Pons (tissue), 1 donor: ENCODE measurements at regions not wholly inside any gene's neighbourhood (a gene's known extent, or its start where the extent isn't known, plus 50 kb on each side); places are given as distances from the start of the nearest gene placed in this dataset.

Experiments used
- DNase-seq: peaks from one replicate; pipeline ENCODE4 v3.0.0-alpha.2; 2016; ENCODE audit warnings: low spot score

DNA sequence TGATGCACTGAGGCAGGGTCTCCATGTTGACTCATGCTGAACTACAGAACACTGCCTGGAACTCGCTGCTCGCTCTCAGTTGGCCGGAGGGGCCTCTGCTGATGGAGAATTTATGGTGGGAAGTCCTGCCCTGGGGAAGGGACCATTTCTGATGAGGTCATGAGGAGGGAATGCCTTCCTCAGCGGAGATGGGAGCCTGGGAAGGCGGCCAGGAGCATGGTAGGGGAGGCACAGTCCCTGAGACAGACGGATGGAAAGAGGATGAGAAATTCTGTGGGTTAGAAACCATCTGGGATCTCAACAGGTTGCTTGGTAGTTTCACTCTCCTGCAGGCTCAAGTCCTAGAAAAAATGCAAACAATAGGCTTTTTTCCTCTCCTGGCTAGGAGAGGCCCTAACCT lies 56.8 kb upstream of the TPM1 start:
- DNase-seq = no peak

DNA sequence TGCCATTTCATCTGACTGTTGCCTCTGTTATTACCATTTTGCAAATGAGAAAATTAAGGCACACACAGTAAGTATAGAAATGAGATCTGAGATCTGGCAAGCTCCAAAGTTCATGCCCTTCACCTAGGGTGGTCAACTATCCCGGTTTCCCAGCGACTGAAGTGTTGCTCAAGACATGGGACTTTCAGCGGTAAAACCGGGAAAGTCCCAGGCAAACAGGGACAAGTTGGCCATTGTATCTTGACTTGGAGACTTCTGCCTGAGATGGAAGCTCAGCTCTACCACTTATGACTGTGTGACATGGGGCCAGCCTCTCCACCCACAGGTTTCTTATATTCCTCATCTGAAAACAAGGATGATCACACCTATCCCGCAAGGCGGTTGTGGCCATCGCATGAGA lies 55.6 kb upstream of the TPM1 start:
- no peak for DNase-seq

DNA sequence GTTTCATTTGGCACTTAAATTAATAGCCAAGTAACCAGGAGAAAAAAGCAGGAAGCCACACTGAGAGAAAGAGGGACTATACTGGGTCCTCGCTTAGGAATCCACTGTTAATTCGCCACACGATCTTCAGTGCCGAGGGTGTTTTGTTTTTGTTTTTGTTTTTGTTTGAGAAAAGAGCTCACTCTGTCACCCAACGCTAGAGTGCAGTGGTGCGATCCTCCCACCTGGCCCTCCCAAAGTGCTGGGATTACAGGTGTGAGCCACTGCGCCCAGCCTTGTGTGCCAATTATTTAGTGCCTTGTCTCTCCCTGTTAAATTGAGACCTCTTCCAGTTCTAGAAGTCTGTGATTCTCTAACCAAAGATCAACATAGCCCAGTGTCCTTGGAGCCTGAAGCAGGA lies 53.8 kb upstream of the TPM1 start:
- no peak for DNase-seq

DNA sequence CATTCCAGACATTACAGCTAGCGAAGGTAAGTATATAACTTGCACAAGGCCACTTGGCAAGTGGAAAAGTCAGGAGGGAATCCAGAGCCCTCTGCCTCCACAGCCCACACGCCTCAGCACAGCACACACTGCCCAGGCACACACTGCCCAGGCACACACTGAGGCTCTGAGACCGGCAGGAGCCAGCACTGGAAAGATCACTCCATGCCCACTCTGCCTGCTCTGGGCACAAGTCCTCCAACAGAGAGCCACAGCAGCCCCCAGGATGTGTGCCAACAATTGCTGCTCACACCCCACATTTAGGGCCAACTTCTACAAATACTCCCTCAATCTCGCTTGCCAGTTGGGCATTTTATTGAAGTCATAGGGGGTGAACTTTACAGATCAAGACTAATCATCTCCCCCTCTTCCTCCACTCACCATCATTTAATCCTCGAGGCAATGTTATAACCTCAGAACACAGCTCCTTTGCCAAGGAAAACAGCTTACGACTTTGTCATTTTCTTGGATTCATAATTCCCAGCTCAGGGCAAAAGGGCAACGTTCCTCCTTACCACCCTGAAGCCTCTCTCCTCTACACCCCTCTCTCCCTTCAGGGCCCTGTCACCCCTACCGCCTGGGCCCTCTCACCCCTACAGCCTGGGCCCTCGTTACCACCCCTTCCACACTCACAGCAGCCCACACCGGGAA lies 53.0 kb upstream of the TPM1 start:
- DNase-seq = no peak

DNA sequence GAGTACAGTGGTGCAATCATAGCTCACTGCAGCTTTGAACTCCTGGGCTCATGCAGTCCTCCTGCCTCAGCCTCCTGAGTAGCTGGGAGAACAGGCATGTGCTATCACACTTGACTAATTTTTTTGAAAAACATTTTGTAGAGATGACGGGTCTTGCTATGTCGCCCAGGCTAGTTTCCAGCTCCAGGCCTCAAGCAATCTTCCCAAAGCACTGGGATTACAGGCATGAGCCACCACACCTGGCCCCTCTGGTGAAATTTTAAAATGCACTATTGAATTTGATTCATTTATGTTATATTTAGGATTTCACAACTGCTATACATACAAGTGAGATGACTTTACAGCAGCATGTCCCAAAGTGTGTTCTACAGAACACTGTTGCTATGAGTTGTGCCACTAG lies 50.8 kb upstream of the TPM1 start:
- no peak for DNase-seq

DNA sequence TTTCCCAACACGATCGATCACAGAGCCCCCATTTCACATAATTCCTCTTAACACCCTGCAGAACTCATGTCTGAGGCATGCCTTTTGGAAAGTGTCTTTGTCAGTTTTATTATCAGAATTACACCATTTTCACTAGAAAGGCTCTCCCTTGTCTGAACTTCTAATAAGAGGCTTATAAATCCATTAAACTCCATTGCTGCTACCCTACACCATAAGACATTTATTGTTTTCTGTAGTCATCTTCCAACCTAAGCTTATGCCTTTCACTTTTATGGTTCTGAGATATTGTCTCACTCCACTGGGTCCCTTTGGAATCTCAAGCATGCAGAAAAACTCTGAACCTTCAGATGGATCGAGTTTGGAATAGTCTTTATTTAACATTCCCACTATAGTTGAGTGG lies 50.2 kb upstream of the TPM1 start:
- no peak for DNase-seq
